GM12892 (cell line): ENCODE measurements at regions not wholly inside any gene's neighbourhood (a gene's known extent, or its start where the extent isn't known, plus 50 kb on each side); places are given as distances from the start of the nearest gene placed in this dataset.

ENCODE experiments used
- POLR2A ChIP-seq: IDR thresholded peaks from 2 replicates; pipeline ENCODE4 v1.6.1; 2011; ENCODE audit warnings: low read depth, low read length, control low read depth
- POLR2AphosphoS5 ChIP-seq: IDR thresholded peaks from 2 replicates; pipeline ENCODE4 v1.6.1; 2011; ENCODE audit warnings: low read depth, low read length, control low read depth
- TAF1 ChIP-seq: IDR thresholded peaks from 2 replicates; pipeline ENCODE4 v1.6.1; 2011; ENCODE audit warnings: low read depth, mild to moderate bottlenecking, control low read depth, low read length, borderline replicate concordance

GRCh38 chrX:148416142-148416541 lies 84.3 kb upstream of the AFF2 start:
- TF ChIP-seq POLR2AphosphoS5, result no peak
- no peak for TF ChIP-seq POLR2A
- TF ChIP-seq TAF1, result no peak
